NCI-H2029 (cell line): ENCODE measurements at regions not wholly inside any gene's neighbourhood (a gene's known extent, or its start where the extent isn't known, plus 50 kb on each side); places are given as distances from the start of the nearest gene placed in this dataset.
"Not testable (repeated sequence)": the region's sequence is repeated elsewhere in the genome, so short reads cannot be mapped to it uniquely, and the experiment has no call there.

Source experiments
- DNase-seq: peaks from one replicate; lab custom pipeline; 2025; lab: John Stamatoyannopoulos, UW

- DNase-seq, result no peak
These were observed 448.6 kb upstream of the CBLB start for GRCh38 chr3:106317141-106318055.

DNA sequence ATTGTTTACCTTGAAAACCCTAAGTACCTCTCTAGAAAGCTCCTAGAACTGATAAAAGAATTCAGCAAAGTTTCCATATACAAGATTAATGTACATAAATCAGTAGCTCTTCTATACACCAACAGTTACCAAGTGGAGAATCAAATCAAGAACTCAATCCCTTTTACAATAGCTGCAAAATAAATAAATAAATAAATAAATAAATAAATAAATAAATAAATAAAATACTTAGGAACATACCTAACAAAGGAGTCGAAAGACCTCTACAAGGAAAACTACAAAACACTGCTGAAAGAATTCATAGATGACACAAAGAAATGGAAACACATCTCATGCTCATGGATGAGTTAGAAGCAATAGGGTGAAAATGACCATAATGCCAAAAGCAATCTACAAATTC, 452.6 kb upstream of the CBLB start:
- DNase-seq, result not testable (repeated sequence)

DNA sequence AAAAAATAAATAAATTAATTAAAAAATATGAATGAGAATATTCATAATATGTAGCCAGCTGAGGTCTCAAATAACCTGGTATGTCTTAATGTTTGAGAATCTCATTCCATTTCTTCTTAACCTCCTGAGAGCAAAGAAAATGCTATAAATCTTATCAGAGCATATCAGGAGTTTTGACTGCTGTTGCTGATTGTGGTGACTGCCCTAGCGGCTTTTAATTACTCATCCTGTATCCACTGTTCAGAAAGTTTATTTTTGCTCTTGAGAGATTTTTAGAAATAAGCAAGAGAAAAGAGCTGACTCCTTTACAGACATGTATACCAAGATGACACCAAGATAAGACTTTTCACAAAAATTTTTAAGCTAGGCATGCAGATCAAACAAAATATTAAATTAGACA, 454.8 kb upstream of the CBLB start:
- no peak for DNase-seq

DNA sequence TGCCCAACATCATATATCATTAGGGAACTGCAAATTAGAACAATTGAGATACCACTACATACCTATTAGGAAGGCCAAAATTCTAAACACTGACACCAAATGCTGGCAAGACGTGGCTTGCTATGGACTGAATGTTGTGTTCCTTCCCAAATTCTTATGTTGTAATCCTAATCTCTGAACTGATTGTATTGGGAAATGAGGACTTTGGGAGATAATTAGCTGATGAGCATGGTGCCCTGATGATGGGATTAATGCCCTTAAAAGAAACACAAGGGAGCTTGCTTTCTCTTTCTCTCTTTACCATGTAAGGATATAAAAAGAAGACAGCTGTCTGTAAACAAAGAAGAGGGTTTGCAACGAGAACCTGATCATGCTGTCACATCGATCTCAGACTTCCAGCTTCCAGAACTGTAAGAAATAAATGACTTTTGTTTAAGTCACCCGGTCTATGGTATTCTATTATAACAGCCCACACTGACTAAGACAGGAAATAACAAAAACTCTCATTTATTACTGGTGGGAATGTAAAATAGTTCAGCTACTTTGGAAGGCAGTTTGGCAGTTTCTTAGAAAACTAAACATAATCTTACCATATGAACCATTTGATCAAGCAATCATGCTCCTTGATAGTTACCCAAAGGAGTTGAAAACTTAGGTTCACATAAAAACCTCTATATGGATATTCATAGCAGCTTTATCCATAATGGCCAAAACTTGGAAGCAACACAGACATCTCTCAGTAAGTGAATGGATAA, 458.3 kb upstream of the CBLB start:
- DNase-seq, result no peak

DNA sequence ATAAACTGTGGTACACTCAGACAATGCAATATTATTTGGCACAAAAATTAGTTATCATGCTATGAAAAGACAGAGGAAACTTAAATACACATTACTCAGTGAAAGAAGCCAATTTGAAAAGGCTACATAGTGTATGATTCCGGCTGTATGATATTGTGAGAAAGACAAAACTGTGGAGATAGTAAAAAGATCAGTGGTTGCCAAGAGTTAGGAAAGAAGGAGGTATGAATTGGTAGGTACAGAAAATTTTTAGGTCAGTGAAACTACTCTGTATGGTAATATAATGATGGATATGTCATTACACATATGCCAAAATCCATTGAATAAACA, 458.8 kb upstream of the CBLB start:
- DNase-seq, result no peak

DNA sequence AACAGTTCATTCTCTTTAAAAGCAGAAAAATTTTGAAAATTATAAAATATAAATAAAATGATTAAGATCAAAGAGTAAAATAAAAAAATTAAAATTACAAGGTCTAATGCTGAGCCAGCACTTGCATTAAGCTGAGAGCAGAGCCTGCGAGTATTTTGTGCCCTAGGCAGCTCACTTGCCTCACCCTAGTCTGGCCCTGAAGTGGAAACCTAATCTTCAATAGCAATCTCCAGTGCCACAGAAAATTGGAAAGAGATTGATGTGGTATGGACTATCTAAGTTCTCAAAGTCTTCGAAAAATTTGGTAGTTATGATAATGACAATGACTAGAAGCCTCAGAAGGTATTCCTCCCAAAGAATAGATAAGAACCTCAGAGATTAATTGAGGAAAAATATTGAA, 459.4 kb upstream of the CBLB start:
- DNase-seq, result no peak

GRCh38 chr3:106329521-106329920, 460.7 kb upstream of the CBLB start:
- DNase-seq, result no peak

- no peak for DNase-seq
These were observed 462.8 kb upstream of the CBLB start for GRCh38 chr3:106331636-106332035.

GRCh38 chr3:106332129-106332528, 463.3 kb upstream of the CBLB start:
- DNase-seq, result no peak

- DNase-seq, result no peak
These were observed 464.1 kb upstream of the CBLB start for GRCh38 chr3:106332884-106333283.

GRCh38 chr3:106333911-106334618, 465.3 kb upstream of the CBLB start:
- no peak for DNase-seq

DNA sequence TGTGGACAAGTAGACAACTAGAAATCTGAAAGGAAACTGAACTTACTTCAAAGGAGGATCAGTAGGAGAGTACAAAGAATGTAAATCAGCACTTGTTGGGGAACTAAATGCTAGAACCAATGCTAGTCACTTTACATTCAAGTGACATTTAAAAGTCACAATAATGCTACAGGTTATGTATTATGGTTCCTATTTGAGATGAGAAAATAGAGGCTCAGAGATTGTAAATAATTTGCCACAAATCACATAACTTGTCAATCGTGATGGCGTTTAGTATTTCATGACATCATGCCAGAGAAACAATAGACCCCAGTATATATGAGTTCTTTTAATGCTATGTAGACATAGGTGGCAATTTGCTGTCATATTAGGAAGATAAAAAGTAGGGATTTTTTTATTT, 467.8 kb upstream of the CBLB start:
- DNase-seq, result no peak

GRCh38 chr3:106337116-106337515, 468.3 kb upstream of the CBLB start:
- DNase-seq, result no peak

DNA sequence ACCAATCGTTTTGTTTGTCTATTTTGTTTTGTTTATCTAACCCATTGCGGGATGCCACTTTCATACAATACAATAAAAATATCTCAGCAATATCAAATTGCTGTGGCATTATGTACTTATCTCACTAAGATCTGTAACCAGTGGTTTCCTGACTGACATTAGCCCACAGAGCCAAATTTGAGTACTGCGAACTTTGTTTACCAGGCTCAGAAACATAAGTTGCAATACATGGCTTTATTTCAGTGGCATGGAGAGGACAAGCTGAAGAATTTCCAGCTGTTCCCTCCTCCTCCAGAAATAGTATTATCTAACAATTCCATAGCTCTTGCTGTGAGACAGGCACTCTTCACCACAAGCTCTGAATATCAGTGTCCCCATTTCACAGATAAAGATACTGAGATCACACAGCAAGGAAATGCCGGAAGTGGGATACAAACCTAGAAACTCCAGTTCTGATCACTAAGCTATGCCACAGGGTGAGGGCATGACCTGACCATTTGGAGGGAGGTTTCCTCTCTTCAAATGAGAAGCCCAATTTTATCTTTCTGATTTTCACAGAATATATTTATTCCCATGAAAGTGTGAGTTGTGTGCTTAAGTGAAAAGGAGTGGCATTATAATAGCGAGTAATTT, 469.9 kb upstream of the CBLB start:
- DNase-seq, result no peak

DNA sequence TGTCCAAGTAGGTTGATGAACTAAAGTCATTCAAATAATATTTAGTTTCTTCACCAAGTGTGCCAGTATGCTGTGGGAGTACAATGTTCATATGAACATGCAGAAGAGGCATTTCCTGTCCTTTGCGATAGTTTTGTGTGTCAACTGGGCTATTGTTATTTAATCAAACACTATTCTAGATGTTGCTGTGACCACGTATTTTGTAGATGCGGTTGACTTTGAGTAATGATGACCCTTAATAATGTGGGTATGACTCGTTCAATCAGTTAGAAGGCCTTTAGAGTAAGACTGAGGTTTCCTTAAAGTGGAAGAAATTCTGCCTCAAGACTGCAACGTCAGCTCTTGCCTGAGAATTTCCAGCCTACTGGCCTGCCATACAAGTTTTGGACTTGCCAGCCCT, 470.7 kb upstream of the CBLB start:
- DNase-seq, result no peak

DNA sequence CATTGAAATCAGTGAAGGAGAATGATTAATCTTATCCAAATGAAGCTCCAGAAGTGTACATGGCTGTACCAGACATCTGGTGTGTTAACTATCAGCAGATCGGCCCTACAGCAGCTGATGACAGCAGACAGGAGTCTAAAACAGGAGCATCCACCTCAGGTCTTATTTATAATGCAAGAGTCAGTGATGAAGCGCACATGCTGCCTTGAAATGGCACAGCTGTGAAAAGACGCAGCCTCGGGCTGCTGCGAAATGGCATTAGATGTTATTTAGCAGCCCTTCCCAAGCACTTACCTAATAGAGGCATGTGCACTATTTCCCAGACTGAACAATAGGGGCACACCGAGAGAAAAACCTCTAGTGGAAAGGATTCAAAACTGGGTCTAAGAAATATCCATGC, 472.3 kb upstream of the CBLB start:
- no peak for DNase-seq

DNA sequence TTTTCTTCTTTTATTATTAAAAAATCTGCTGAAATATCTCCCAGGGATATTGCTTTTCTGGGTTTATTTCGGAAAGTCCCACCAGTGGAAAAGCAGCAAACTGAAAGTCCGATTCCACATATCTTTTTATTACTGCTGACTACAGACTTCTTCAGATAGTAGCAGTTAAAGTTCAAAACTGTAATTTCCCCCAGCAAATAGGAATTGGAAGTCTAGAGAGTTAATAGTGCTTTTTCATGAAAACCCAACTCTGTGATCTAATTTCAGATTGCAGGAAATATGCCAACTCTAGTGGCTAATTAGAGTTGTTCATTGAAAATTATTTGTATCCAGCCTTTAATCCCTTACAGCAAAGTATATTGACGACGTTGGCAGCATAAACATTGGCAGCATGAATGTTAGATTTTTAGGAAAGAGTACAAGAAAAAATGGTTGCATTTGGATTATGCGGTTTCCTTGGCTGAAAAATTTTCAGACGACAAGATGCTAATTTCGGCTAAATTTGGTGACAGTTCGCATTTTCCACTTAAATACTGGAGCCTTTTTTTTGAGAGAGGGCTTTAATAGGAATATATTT, 472.9 kb upstream of the CBLB start:
- DNase-seq, result no peak

DNA sequence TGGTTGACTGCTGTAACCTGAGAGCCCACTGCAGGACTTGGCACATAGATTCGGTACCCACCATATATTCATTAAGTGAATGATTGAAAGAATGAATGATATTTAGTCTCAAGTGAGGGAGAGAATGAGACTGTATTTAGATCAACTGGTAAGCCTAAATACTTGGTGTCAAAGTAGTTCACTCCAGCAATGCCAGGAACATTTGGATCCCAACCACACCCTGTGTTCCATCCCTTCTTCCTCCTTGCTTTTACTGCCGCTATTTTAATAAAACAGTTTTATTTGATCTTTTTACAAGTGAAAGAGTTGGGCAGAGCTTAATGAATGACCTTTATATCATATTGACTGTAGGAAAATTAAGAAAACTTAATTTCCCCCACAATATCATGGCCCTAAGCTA, 473.6 kb upstream of the CBLB start:
- DNase-seq, result no peak

- DNase-seq, result no peak
These were observed 475.0 kb upstream of the CBLB start for GRCh38 chr3:106343811-106344210.

GRCh38 chr3:106345353-106346027, 476.7 kb upstream of the CBLB start:
- DNase-seq, result no peak

DNA sequence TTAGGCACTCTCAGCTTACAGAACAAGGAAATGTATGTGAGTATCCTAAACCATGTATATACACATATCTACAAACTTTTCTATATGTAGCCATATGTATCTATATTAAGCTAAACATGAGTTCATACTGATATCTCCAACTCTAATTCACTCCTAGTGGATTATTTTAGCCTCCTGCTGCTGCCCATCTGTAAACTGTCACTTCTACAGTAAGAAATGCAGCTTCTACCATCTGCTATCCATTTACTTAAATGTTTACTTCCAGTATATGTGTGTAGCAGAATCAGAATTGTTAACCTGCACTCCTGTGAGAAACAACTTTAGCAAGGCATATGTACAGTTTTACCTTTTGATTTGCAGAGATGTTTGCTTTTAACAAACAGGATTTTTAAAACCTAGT, 478.5 kb upstream of the CBLB start:
- no peak for DNase-seq
